ENCODE measurements at regions not wholly inside any gene's neighbourhood (a gene's known extent, or its start where the extent isn't known, plus 50 kb on each side); places are given as distances from the start of the nearest gene placed in this dataset.

DNA sequence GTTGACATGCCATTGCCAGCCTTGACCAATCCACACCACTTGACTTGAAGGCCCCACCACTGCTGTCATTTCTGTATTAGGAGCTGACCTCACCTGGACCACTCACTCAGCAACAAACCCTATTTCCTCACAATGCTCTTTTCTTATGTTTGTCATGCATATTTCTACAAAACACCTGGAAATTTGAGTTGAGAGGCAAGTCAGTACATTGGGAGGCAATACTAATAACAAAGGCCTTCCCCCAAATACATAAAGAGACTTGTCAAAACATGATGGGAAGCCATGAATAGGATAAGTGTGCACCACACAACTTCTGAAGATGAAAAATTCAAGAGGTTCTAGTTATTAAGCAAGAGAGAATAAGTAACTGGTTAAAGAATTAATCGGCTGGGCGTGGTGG, 77.9 kb upstream of the POU2AF2 start:
- Histone ChIP-seq H3K9me3 (replicated peaks; ENCODE audit: control insufficient read depth, insufficient read depth, low read length) (no peaks in the 10 kb centered on the region), H4K20me1 (ENCODE audit: control insufficient read depth, insufficient read depth) (no peaks in the 10 kb centered on the region), H3K4me1 (ENCODE audit: control insufficient read depth, insufficient read depth, low read length) (no peaks in the 10 kb centered on the region), H3K79me2 (ENCODE audit: control insufficient read depth, insufficient read depth, low read length) (no peaks in the 10 kb centered on the region), H3K9ac (ENCODE audit: control insufficient read depth, insufficient read depth, low read length) (no peak overlapping the region), H3K27me3 (replicated peaks in 1 of 2; ENCODE audit: control insufficient read depth in 2 of 2, insufficient read depth in 2 of 2, low read length in 1 of 2) (peaks cover 0 to 3% of the 10 kb centered on the region in 2 experiments; a peak in 1 of 4 replicates), H3K4me3 (no peak overlapping the region), H3K27ac (ENCODE audit: control insufficient read depth, insufficient read depth) (no peak overlapping the region), H2AFZ (ENCODE audit: control insufficient read depth, low read depth, low read length) (no peak overlapping the region), H3K36me3 (ENCODE audit: control insufficient read depth in 2 of 2, insufficient read depth in 2 of 2, low read length in 1 of 2) (no peaks in the 10 kb centered on the region), H3K4me2 (ENCODE audit: control insufficient read depth, insufficient read depth) (no peak overlapping the region)
- ChIA-PET SMC1A (ENCODE audit: uncharacterized antibody, unreplicated experiment) (no interaction called here), POLR2A (no interaction called here), CTCF (no interaction called here), RAD21 (ENCODE audit: unreplicated experiment) (no interaction called here)
- ATAC-seq (no peak), DNase-seq (ENCODE audit: low read depth, low spot score) (no peak), FAIRE-seq (no peak)
- no TSS peak for BruUV-seq (replicated peaks)
- in situ Hi-C loops (cut with MboI) (no loop called here), intact Hi-C loops (cut with micrococcal nuclease; ENCODE audit: unreplicated experiment) (no loop called here)
- WGBS (ENCODE audit: insufficient coverage, insufficient replicate concordance, low lambda C conversion rate, missing lambda C conversion rate) = 84% methylated on average over 2 of the region's 2 CpGs
- TF ChIP-seq MTA2 (IDR thresholded peaks at IDR 0.05; ENCODE audit: low read depth) (no peak), GABPA (IDR thresholded peaks at IDR 0.05; ENCODE audit: low read depth) (no peak), NR2C2 (IDR thresholded peaks at IDR 0.05; ENCODE audit: borderline replicate concordance, control insufficient read depth, insufficient read length, low read depth) (no peak), RB1 (IDR thresholded peaks at IDR 0.05; ENCODE audit: borderline replicate concordance) (no peak), ESRRA (IDR thresholded peaks at IDR 0.05; ENCODE audit: low read length) (no peak), MEF2A (IDR thresholded peaks at IDR 0.05; ENCODE audit: insufficient read depth, low read depth, low read length) (no peak), POLR2AphosphoS2 (IDR thresholded peaks at IDR 0.05; ENCODE audit: low read depth, low read length) (no peak), IKZF1 (conservative IDR thresholded peaks at IDR 0.05) (no peak)
- TF ChIP-seq, protein P1, sequence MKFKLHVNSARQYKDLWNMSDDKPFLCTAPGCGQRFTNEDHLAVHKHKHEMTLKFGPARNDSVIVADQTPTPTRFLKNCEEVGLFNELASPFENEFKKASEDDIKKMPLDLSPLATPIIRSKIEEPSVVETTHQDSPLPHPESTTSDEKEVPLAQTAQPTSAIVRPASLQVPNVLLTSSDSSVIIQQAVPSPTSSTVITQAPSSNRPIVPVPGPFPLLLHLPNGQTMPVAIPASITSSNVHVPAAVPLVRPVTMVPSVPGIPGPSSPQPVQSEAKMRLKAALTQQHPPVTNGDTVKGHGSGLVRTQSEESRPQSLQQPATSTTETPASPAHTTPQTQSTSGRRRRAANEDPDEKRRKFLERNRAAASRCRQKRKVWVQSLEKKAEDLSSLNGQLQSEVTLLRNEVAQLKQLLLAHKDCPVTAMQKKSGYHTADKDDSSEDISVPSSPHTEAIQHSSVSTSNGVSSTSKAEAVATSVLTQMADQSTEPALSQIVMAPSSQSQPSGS (IDR thresholded peaks at IDR 0.05; ENCODE audit: low read length) = no peak
- TF ChIP-seq, protein P2, sequence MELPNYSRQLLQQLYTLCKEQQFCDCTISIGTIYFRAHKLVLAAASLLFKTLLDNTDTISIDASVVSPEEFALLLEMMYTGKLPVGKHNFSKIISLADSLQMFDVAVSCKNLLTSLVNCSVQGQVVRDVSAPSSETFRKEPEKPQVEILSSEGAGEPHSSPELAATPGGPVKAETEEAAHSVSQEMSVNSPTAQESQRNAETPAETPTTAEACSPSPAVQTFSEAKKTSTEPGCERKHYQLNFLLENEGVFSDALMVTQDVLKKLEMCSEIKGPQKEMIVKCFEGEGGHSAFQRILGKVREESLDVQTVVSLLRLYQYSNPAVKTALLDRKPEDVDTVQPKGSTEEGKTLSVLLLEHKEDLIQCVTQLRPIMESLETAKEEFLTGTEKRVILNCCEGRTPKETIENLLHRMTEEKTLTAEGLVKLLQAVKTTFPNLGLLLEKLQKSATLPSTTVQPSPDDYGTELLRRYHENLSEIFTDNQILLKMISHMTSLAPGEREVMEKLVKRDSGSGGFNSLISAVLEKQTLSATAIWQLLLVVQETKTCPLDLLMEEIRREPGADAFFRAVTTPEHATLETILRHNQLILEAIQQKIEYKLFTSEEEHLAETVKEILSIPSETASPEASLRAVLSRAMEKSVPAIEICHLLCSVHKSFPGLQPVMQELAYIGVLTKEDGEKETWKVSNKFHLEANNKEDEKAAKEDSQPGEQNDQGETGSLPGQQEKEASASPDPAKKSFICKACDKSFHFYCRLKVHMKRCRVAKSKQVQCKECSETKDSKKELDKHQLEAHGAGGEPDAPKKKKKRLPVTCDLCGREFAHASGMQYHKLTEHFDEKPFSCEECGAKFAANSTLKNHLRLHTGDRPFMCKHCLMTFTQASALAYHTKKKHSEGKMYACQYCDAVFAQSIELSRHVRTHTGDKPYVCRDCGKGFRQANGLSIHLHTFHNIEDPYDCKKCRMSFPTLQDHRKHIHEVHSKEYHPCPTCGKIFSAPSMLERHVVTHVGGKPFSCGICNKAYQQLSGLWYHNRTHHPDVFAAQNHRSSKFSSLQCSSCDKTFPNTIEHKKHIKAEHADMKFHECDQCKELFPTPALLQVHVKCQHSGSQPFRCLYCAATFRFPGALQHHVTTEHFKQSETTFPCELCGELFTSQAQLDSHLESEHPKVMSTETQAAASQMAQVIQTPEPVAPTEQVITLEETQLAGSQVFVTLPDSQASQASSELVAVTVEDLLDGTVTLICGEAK (IDR thresholded peaks at IDR 0.05; ENCODE audit: borderline replicate concordance) = no peak
- TF ChIP-seq, protein P3, sequence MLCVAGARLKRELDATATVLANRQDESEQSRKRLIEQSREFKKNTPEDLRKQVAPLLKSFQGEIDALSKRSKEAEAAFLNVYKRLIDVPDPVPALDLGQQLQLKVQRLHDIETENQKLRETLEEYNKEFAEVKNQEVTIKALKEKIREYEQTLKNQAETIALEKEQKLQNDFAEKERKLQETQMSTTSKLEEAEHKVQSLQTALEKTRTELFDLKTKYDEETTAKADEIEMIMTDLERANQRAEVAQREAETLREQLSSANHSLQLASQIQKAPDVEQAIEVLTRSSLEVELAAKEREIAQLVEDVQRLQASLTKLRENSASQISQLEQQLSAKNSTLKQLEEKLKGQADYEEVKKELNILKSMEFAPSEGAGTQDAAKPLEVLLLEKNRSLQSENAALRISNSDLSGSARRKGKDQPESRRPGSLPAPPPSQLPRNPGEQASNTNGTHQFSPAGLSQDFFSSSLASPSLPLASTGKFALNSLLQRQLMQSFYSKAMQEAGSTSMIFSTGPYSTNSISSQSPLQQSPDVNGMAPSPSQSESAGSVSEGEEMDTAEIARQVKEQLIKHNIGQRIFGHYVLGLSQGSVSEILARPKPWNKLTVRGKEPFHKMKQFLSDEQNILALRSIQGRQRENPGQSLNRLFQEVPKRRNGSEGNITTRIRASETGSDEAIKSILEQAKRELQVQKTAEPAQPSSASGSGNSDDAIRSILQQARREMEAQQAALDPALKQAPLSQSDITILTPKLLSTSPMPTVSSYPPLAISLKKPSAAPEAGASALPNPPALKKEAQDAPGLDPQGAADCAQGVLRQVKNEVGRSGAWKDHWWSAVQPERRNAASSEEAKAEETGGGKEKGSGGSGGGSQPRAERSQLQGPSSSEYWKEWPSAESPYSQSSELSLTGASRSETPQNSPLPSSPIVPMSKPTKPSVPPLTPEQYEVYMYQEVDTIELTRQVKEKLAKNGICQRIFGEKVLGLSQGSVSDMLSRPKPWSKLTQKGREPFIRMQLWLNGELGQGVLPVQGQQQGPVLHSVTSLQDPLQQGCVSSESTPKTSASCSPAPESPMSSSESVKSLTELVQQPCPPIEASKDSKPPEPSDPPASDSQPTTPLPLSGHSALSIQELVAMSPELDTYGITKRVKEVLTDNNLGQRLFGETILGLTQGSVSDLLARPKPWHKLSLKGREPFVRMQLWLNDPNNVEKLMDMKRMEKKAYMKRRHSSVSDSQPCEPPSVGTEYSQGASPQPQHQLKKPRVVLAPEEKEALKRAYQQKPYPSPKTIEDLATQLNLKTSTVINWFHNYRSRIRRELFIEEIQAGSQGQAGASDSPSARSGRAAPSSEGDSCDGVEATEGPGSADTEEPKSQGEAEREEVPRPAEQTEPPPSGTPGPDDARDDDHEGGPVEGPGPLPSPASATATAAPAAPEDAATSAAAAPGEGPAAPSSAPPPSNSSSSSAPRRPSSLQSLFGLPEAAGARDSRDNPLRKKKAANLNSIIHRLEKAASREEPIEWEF (IDR thresholded peaks at IDR 0.05; ENCODE audit: insufficient replicate concordance, low read depth, low read length) = no peak
- TF ChIP-seq, protein P4, sequence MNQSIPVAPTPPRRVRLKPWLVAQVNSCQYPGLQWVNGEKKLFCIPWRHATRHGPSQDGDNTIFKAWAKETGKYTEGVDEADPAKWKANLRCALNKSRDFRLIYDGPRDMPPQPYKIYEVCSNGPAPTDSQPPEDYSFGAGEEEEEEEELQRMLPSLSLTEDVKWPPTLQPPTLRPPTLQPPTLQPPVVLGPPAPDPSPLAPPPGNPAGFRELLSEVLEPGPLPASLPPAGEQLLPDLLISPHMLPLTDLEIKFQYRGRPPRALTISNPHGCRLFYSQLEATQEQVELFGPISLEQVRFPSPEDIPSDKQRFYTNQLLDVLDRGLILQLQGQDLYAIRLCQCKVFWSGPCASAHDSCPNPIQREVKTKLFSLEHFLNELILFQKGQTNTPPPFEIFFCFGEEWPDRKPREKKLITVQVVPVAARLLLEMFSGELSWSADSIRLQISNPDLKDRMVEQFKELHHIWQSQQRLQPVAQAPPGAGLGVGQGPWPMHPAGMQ (IDR thresholded peaks at IDR 0.05; ENCODE audit: borderline replicate concordance) = no peak

Measured in GM12878 (cell line).